ENCODE measurements at regions not wholly inside any gene's neighbourhood (a gene's known extent, or its start where the extent isn't known, plus 50 kb on each side); places are given as distances from the start of the nearest gene placed in this dataset.

- TF ChIP-seq PRDM15 (CRISPR knock-in tag; IDR thresholded peaks at IDR 0.05) (no peak), SREBF1 (IDR thresholded peaks at IDR 0.05; ENCODE audit: low read length) (no peak), RCOR1 (conservative IDR thresholded peaks at IDR 0.05; ENCODE audit: low read depth, low read length) (no peak), ZNF592 (IDR thresholded peaks at IDR 0.05) (no peak), MEF2B (IDR thresholded peaks at IDR 0.05; ENCODE audit: partially characterized antibody, poor library complexity, severe bottlenecking) (no peak), BCL11A (IDR thresholded peaks at IDR 0.05; ENCODE audit: low read depth, low read length) (no peak)
Measured at GRCh38 chr6:14723535-14724086, 522.3 kb upstream of the JARID2 start (continued).

Measured in GM12878 (cell line).